BJ (cell line): ENCODE measurements at regions not wholly inside any gene's neighbourhood (a gene's known extent, or its start where the extent isn't known, plus 50 kb on each side); places are given as distances from the start of the nearest gene placed in this dataset.
"Not testable (repeated sequence)": the region's sequence is repeated elsewhere in the genome, so short reads cannot be mapped to it uniquely, and the experiment has no call there.

Source experiments
- CTCF ChIA-PET: fragments of 350-600 bp; formaldehyde crosslinking; extraction: SDS; loops from one replicate; lab custom pipeline; 2021; ENCODE audit warnings: antibody characterized with exemption, inconsistent platforms; lab: Yijun Ruan, JAX
- POLR2A ChIA-PET: fragments of 300-600 bp; sonication (Branson Sonifier 250); formaldehyde crosslinking; extraction: SDS; loops from one replicate; lab custom pipeline; 2021; ENCODE audit warnings: antibody characterized with exemption; lab: Charles Lee
- DNase-seq: peaks from one replicate; pipeline ENCODE4 v3.0.0-alpha.2; 2011; ENCODE audit warnings: low read depth
- H3K27me3 ChIP-seq: 2 replicates; pipeline ENCODE4 v1.6.0; 2011; ENCODE audit warnings: low read length; ENCODE audit not compliant: control insufficient read depth, insufficient read depth
- H3K36me3 ChIP-seq: 2 replicates; pipeline ENCODE4 v1.5.1; 2011; ENCODE audit warnings: low read length; ENCODE audit not compliant: control insufficient read depth, insufficient read depth
- H3K4me3 ChIP-seq: 2 replicates; pipeline ENCODE4 v1.5.1; 2011; ENCODE audit warnings: low read depth, mild to moderate bottlenecking, control low read depth, low read length
- CTCF ChIP-seq: IDR thresholded peaks from 2 replicates; pipeline ENCODE4 v1.5.1; 2011; ENCODE audit warnings: low read depth, mild to moderate bottlenecking, control low read depth, inconsistent platforms, low read length, moderate library complexity; ENCODE audit not compliant: insufficient read depth

GRCh38 chr6:164967102-164967501, 342.3 kb downstream of the C6orf118 start:
- no peak for DNase-seq
- CTCF ChIA-PET: no interaction called here
- Histone ChIP-seq H3K27me3 (no peaks in the 10 kb centered on the region), H3K4me3 (no peak overlapping the region), H3K36me3 (no peaks in the 10 kb centered on the region)
- POLR2A ChIA-PET: no interaction called here
- TF ChIP-seq CTCF: no peak

- TF ChIP-seq CTCF: no peak
- ChIA-PET POLR2A (no interaction called here), CTCF (no interaction called here)
- no peak overlapping the region for H3K4me3 ChIP-seq
- H3K27me3 ChIP-seq: no peaks in the 10 kb centered on the region
- no peak for DNase-seq
- no peaks in the 10 kb centered on the region for H3K36me3 ChIP-seq
These were observed 346.6 kb downstream of the C6orf118 start for GRCh38 chr6:164962805-164963204.

GRCh38 chr6:164947164-164947563, 362.2 kb downstream of the C6orf118 start:
- DNase-seq: no peak
- CTCF ChIA-PET: no interaction called here

GRCh38 chr6:164942271-164942670, 367.1 kb downstream of the C6orf118 start:
- DNase-seq: no peak

More at GRCh38 chr6:164947164-164947563, 362.2 kb downstream of the C6orf118 start:
- H3K27me3 ChIP-seq: no peaks in the 10 kb centered on the region
- POLR2A ChIA-PET: no interaction called here
- H3K4me3 ChIP-seq: no peak overlapping the region
- no peaks in the 10 kb centered on the region for H3K36me3 ChIP-seq
- TF ChIP-seq CTCF: no peak

GRCh38 chr6:164933238-164933794, 376.1 kb downstream of the C6orf118 start:
- H3K4me3 ChIP-seq, H3K27me3 ChIP-seq, DNase-seq, CTCF ChIA-PET, POLR2A ChIA-PET, H3K36me3 ChIP-seq: not testable (repeated sequence)

More at GRCh38 chr6:164942271-164942670, 367.1 kb downstream of the C6orf118 start:
- H3K36me3 ChIP-seq: no peaks in the 10 kb centered on the region
- H3K27me3 ChIP-seq: no peaks in the 10 kb centered on the region
- no peak for TF ChIP-seq CTCF
- CTCF ChIA-PET: no interaction called here
- POLR2A ChIA-PET: no interaction called here
- H3K4me3 ChIP-seq: no peak overlapping the region

- no peak for DNase-seq
- no peaks in the 10 kb centered on the region for H3K36me3 ChIP-seq
- H3K27me3 ChIP-seq: no peaks in the 10 kb centered on the region
- no peak for TF ChIP-seq CTCF
- POLR2A ChIA-PET: no interaction called here
- H3K4me3 ChIP-seq: no peak overlapping the region
- CTCF ChIA-PET: no interaction called here
These were observed 379.9 kb downstream of the C6orf118 start for GRCh38 chr6:164929408-164929977.
